GM23338 (cell line): ENCODE measurements at regions not wholly inside any gene's neighbourhood (a gene's known extent, or its start where the extent isn't known, plus 50 kb on each side); places are given as distances from the start of the nearest gene placed in this dataset.

ENCODE experiments used
- ATAC-seq: fragments of 200-7000 bp; cut with Tn5 transposase; 3 replicates; pipeline ENCODE4 v1.9.1; 2020
- DNase-seq: peaks from one replicate; pipeline ENCODE4 v3.0.0-alpha.2; 2015; ENCODE audit warnings: low spot score
- H2AFZ ChIP-seq: fragments of 200-600 bp; sonication (generic); 2 replicates; pipeline ENCODE4 v1.8.0; 2016; ENCODE audit warnings: antibody characterized with exemption, mild to moderate bottlenecking, moderate library complexity
- H3F3A ChIP-seq: fragments of 200-600 bp; sonication (generic); replicated peaks from 2 replicates; pipeline ENCODE4 v1.8.0; 2017; ENCODE audit warnings: antibody characterized with exemption, mixed run types, low read depth
- H3K27ac ChIP-seq: fragments of 200-600 bp; sonication (generic); 2 replicates; pipeline ENCODE4 v1.6.1; 2016; ENCODE audit warnings: low read depth
- H3K27me3 ChIP-seq: fragments of 200-600 bp; sonication (generic); 2 replicates; pipeline ENCODE4 v1.8.0; 2016; ENCODE audit warnings: mild to moderate bottlenecking, mixed run types, moderate library complexity; ENCODE audit not compliant: insufficient read depth
- H3K36me3 ChIP-seq: fragments of 200-600 bp; sonication (generic); 2 replicates; pipeline ENCODE4 v1.8.0; 2016; ENCODE audit warnings: mild to moderate bottlenecking; ENCODE audit not compliant: insufficient read depth
- H3K4me1 ChIP-seq: fragments of 200-600 bp; sonication (generic); 2 replicates; pipeline ENCODE4 v1.8.0; 2016; ENCODE audit warnings: mild to moderate bottlenecking, moderate library complexity; ENCODE audit not compliant: insufficient read depth
- H3K4me2 ChIP-seq: fragments of 200-600 bp; sonication (generic); 2 replicates; pipeline ENCODE4 v1.7.1; 2017; ENCODE audit warnings: mixed run types
- H3K4me3 ChIP-seq: fragments of 200-600 bp; sonication (generic); 2 replicates; pipeline ENCODE4 v1.6.1; 2016; ENCODE audit warnings: mixed run types
- H3K79me2 ChIP-seq: fragments of 200-600 bp; sonication (generic); replicated peaks from 2 replicates; pipeline ENCODE4 v1.8.0; 2017; ENCODE audit warnings: mild to moderate bottlenecking; ENCODE audit not compliant: insufficient read depth
- H3K9me2 ChIP-seq: fragments of 200-600 bp; sonication (generic); 2 replicates; pipeline ENCODE4 v1.8.0; 2017; ENCODE audit not compliant: insufficient read depth
- H4K20me1 ChIP-seq: fragments of 200-600 bp; sonication (generic); replicated peaks from 2 replicates; pipeline ENCODE4 v1.8.0; 2017; ENCODE audit warnings: mild to moderate bottlenecking; ENCODE audit not compliant: insufficient read depth
- H3K27ac Mint-ChIP-seq: 2 replicates; pipeline ENCODE4 v1.8.0; 2020; ENCODE audit warnings: inconsistent platforms, mild to moderate bottlenecking, moderate library complexity, mixed read lengths
- H3K27me3 Mint-ChIP-seq: 3 replicates; pipeline ENCODE4 v1.8.0; 2022; ENCODE audit warnings: low read depth, mild to moderate bottlenecking, moderate library complexity, mixed read lengths, inconsistent platforms; ENCODE audit not compliant: insufficient read depth, poor library complexity
- H3K36me3 Mint-ChIP-seq: 3 replicates; pipeline ENCODE4 v1.8.0; 2021; ENCODE audit warnings: low read depth, mild to moderate bottlenecking, inconsistent platforms, moderate library complexity, mixed read lengths
- H3K4me1 Mint-ChIP-seq: 3 replicates; pipeline ENCODE4 v1.8.0; 2020; ENCODE audit warnings: mild to moderate bottlenecking, inconsistent platforms, mixed read lengths
- H3K4me3 Mint-ChIP-seq: 3 replicates; pipeline ENCODE4 v1.8.0; 2021; ENCODE audit warnings: moderate library complexity, mild to moderate bottlenecking, inconsistent platforms, mixed read lengths
- H3K9me3 Mint-ChIP-seq: 3 replicates; pipeline ENCODE4 v1.8.0; 2020; ENCODE audit warnings: moderate library complexity, mild to moderate bottlenecking, inconsistent platforms, mixed read lengths
- EZH2 ChIP-seq: fragments of 200-600 bp; sonication (generic); IDR thresholded peaks from one replicate; pipeline ENCODE4 v1.8.0; 2017; ENCODE audit warnings: antibody characterized with exemption, mild to moderate bottlenecking, low read depth; ENCODE audit not compliant: unreplicated experiment
- EZH2phosphoT487 ChIP-seq: fragments of 200-600 bp; sonication (generic); IDR thresholded peaks from one replicate; pipeline ENCODE4 v1.8.1; 2018; ENCODE audit warnings: antibody characterized with exemption; ENCODE audit not compliant: unreplicated experiment
- JUNB ChIP-seq: IDR thresholded peaks from one replicate; pipeline ENCODE4 v1.6.1; 2016; ENCODE audit warnings: antibody characterized with exemption; ENCODE audit not compliant: unreplicated experiment
- NANOG ChIP-seq: IDR thresholded peaks from 2 replicates; pipeline ENCODE4 v1.6.1; 2016; ENCODE audit warnings: antibody characterized with exemption, borderline replicate concordance
- POLR2AphosphoS5 ChIP-seq: IDR thresholded peaks from 2 replicates; pipeline ENCODE4 v1.6.1; 2016; ENCODE audit warnings: antibody characterized with exemption, low read depth
- STAT1 ChIP-seq: IDR thresholded peaks from one replicate; pipeline ENCODE4 v1.6.1; 2016; ENCODE audit warnings: antibody characterized with exemption; ENCODE audit not compliant: unreplicated experiment
- TF ChIP-seq, protein P1 (sequence below): fragments of 250-450 bp; sonication (Bioruptor Pico); IDR thresholded peaks from 2 replicates; pipeline ENCODE4 v1.5.0; 2020; ENCODE audit warnings: mild to moderate bottlenecking, moderate library complexity
- TF ChIP-seq, protein P2 (sequence below): IDR thresholded peaks from 2 replicates; pipeline ENCODE4 v1.6.1; 2016; ENCODE audit warnings: antibody characterized with exemption

DNA sequence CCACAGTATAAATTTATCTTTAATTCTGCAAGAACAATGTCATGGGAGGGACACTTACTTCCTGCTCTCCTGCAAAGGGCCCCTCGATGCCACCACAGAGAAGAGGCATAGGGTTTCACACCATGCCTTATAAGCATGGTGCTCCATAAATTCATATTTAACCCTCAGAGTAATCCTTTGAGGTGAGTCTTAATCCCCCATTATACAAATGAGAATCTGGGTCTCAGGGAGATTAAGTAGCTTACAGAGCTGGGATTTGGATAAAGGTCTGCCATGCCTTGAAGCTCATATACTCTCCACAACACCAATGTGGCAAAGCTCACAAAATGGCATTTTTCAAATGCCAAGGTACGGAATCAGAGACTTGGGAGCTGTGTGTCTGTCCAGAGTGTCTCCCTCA, 268.5 kb upstream of the CCL2 start (continued):
- TF ChIP-seq, protein P1, sequence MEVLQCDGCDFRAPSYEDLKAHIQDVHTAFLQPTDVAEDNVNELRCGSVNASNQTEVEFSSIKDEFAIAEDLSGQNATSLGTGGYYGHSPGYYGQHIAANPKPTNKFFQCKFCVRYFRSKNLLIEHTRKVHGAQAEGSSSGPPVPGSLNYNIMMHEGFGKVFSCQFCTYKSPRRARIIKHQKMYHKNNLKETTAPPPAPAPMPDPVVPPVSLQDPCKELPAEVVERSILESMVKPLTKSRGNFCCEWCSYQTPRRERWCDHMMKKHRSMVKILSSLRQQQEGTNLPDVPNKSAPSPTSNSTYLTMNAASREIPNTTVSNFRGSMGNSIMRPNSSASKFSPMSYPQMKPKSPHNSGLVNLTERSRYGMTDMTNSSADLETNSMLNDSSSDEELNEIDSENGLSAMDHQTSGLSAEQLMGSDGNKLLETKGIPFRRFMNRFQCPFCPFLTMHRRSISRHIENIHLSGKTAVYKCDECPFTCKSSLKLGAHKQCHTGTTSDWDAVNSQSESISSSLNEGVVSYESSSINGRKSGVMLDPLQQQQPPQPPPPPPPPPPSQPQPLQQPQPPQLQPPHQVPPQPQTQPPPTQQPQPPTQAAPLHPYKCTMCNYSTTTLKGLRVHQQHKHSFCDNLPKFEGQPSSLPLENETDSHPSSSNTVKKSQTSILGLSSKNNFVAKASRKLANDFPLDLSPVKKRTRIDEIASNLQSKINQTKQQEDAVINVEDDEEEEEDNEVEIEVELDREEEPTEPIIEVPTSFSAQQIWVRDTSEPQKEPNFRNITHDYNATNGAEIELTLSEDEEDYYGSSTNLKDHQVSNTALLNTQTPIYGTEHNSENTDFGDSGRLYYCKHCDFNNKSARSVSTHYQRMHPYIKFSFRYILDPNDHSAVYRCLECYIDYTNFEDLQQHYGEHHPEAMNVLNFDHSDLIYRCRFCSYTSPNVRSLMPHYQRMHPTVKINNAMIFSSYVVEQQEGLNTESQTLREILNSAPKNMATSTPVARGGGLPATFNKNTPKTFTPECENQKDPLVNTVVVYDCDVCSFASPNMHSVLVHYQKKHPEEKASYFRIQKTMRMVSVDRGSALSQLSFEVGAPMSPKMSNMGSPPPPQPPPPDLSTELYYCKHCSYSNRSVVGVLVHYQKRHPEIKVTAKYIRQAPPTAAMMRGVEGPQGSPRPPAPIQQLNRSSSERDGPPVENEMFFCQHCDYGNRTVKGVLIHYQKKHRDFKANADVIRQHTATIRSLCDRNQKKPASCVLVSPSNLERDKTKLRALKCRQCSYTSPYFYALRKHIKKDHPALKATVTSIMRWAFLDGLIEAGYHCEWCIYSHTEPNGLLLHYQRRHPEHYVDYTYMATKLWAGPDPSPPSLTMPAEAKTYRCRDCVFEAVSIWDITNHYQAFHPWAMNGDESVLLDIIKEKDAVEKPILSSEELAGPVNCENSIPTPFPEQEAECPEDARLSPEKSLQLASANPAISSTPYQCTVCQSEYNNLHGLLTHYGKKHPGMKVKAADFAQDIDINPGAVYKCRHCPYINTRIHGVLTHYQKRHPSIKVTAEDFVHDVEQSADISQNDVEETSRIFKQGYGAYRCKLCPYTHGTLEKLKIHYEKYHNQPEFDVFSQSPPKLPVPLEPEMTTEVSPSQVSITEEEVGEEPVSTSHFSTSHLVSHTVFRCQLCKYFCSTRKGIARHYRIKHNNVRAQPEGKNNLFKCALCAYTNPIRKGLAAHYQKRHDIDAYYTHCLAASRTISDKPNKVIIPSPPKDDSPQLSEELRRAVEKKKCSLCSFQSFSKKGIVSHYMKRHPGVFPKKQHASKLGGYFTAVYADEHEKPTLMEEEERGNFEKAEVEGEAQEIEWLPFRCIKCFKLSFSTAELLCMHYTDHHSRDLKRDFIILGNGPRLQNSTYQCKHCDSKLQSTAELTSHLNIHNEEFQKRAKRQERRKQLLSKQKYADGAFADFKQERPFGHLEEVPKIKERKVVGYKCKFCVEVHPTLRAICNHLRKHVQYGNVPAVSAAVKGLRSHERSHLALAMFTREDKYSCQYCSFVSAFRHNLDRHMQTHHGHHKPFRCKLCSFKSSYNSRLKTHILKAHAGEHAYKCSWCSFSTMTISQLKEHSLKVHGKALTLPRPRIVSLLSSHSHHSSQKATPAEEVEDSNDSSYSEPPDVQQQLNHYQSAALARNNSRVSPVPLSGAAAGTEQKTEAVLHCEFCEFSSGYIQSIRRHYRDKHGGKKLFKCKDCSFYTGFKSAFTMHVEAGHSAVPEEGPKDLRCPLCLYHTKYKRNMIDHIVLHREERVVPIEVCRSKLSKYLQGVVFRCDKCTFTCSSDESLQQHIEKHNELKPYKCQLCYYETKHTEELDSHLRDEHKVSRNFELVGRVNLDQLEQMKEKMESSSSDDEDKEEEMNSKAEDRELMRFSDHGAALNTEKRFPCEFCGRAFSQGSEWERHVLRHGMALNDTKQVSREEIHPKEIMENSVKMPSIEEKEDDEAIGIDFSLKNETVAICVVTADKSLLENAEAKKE: no peak
- TF ChIP-seq EZH2phosphoT487 (no peak), NANOG (no peak)

DNA sequence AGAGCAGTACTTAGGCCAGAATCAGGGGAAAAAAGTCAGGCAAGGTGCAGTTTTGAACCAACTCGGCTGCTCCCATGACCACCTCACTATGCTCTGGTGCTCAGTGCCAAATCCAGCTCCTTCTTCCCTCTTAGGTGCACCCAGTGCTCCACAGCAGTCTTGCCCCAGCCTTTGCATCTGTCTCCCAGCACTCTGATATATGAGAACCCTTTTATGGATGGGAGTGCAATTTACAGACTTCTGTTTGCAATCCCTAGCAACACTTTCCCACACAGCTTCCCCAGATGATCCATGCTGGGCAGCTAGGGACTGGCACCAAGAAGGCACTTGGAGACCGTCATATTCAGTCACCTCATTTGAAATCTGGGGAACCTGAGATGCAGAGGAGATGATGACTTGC, 267.9 kb upstream of the CCL2 start:
- Histone ChIP-seq H3K27ac (no peak overlapping the region), H4K20me1 (no peaks in the 10 kb centered on the region), H3K79me2 (no peaks in the 10 kb centered on the region), H3F3A (no peaks in the 10 kb centered on the region), H3K4me2 (no peak overlapping the region), H3K4me1 (no peaks in the 10 kb centered on the region; the same call in 1 of the 2 replicates), H2AFZ (no peak overlapping the region), H3K36me3 (peaks cover 4% of the 10 kb centered on the region; the same call in 1 of the 2 replicates), H3K4me3 (no peak overlapping the region), H3K27me3 (no peaks in the 10 kb centered on the region), H3K9me2 (peaks cover 4% of the 10 kb centered on the region; the same call in 1 of the 2 replicates)
- peaks cover 13% of the 10 kb centered on the region for H3K9me3 Mint-ChIP-seq
- H3K27ac Mint-ChIP-seq: no peak overlapping the region
- no peak for ATAC-seq
- DNase-seq: no peak
- peaks cover 13% of the 10 kb centered on the region for H3K4me1 Mint-ChIP-seq
- peaks cover 2% of the 10 kb centered on the region; the same call in 1 of the 3 replicates for H3K36me3 Mint-ChIP-seq
- H3K4me3 Mint-ChIP-seq: no peak overlapping the region
- H3K27me3 Mint-ChIP-seq: peaks cover 4% of the 10 kb centered on the region
- no peak for TF ChIP-seq JUNB
- TF ChIP-seq NANOG: no peak
- no peak for TF ChIP-seq EZH2phosphoT487
- TF ChIP-seq POLR2AphosphoS5: no peak
- no peak for TF ChIP-seq STAT1
- TF ChIP-seq EZH2: no peak
- TF ChIP-seq, protein P1: no peak
- TF ChIP-seq, protein P2, sequence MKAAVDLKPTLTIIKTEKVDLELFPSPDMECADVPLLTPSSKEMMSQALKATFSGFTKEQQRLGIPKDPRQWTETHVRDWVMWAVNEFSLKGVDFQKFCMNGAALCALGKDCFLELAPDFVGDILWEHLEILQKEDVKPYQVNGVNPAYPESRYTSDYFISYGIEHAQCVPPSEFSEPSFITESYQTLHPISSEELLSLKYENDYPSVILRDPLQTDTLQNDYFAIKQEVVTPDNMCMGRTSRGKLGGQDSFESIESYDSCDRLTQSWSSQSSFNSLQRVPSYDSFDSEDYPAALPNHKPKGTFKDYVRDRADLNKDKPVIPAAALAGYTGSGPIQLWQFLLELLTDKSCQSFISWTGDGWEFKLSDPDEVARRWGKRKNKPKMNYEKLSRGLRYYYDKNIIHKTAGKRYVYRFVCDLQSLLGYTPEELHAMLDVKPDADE: no peak
